ENCODE measurements at regions not wholly inside any gene's neighbourhood (a gene's known extent, or its start where the extent isn't known, plus 50 kb on each side); places are given as distances from the start of the nearest gene placed in this dataset.

DNA sequence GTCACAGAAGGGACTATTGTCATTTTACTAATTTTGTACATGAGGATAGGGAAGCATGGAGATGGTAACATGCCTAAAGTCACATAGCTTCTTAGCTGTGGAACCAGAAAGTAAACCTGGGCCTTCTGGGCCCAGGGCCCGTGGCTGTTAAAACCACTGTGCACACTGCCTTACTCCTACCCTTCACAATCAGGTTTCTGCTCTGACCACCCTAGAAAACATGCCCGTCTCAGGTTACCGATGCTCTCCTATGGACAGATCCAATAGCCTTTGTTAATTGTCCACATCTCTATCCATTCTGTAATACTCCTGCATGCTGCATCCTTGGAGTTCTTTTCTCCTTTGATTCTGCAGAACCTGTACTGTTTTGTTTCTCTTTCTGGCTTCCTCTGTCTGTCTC is 79.0 kb upstream of the TACR1 start:
- DNase-seq (ENCODE audit: low read depth), result no peak

GRCh38 chr2:75277111-75277510 is 77.8 kb upstream of the TACR1 start:
- DNase-seq (ENCODE audit: low read depth), result no peak

DNA sequence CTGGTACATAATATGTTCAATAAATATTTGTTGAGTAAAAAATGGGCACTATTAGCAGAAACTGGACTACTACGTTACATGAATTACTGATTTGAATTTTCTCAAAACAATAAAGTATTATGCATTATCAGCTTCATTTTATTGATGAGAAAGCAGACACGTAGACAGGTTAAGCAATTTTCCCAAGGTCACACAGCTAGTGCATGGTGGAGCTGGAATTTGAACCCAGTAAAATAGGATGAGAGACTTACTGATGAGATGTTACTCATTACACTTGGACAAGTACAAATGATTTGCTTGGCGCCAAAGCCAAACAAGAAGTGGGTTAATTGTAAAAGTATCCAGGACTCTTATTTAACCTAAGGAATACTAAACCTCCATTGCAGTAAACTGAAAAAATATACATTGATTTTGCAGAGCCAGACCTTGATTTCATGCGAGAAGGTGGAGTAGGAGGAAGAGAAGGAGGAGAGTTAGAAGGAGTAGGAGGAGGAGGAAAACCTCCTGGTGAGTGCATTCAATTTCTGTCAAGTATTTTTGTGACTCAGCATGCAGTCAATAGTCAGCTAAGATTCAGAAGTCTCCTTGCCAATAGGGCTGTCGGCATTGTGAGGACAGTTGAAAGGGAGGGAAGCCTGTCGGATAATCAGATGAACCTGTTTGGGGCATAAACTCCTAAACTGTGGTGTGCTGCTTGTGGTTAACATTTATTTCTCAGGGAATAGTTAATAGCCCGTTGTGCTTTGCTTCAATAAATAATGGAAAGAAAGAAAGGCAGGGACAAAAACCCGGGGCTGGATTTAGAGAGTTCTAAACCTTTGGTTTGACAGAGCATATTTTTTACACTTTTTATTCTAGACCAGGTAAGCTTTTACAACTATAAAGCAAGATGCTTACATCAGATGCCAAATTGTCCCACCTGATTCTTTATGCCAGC is 77.0 kb upstream of the TACR1 start:
- DNase-seq (ENCODE audit: low read depth), result no peak

DNA sequence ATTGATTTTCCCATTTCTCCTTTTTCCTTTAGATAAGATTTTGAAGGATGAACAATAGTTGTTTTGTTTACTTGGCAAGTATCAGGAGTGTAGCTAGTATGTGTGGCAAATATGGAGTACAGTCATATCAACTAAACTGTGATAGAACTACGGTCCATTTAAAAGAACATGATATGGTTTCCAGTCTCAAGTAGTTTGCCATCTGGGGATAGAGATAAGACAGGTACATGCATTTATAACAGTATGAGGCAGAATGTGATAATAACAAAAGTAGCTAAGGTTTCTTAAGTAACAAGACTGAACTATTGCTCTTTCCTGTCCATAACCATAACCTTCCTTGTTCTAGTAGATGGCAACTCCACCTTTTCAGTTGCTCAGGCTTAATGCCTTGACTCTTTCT is 75.6 kb upstream of the TACR1 start:
- no peak for DNase-seq (ENCODE audit: low read depth)

GRCh38 chr2:75268112-75268511 is 68.8 kb upstream of the TACR1 start:
- DNase-seq (ENCODE audit: low read depth), result no peak

DNA sequence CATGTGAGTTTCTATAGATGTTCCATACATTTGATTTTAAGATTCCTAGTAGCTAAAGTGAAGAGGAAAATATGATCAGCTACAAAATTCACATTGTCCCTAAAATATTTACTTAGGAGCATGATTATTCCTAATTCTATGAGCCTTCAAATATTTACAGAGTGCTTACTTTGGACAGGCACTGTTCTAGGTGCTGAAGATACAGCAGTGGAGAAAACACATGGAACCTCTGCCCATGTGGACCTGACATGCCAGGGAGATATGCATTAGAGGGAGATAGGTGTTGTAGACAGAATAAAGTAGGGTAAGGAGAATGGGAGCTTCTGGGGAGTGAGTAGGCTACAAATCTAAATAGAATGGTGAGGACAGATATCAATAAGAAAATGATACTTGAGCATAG is 62.6 kb upstream of the TACR1 start:
- no peak for DNase-seq (ENCODE audit: low read depth)

DNA sequence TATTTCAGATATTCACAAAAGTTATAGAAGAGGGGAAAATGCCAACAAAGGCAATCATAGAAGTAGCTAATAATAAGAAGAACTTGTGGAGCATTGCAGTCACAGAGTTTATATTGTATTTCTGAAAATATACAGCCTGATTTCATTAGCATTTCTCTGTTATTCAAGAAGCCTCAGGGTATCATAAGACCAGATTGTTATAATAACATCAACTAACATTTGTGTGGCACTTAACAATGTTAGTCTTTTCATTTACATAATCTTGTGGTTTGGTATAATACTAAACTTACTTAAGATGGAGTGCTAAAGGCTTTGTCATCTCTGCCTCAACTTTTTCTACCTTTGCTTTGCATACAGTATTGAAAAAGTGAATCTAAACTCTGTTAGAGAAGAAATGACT is 61.6 kb upstream of the TACR1 start:
- no peak for DNase-seq (ENCODE audit: low read depth)

DNA sequence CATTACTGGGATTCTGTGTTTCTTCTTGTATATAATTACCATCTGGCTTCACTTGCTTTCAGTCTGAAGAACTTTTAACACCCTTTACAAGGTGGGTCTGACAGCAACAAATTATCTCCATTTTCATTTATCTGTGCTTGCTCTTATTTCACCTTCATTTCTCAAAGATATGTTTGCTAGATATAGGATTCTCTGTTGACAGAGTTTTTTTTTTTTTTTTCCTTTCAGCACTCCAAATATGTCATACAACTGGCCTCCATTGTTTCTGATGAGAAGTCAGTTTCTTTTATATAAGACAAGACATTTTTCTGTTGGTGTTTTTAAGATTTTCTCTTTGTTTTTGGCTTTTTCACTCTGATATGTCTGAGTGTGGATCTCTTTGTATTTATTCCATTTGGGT is 59.3 kb upstream of the TACR1 start:
- no peak for DNase-seq (ENCODE audit: low read depth)

GRCh38 chr2:75256485-75256884 is 57.2 kb upstream of the TACR1 start:
- no peak for DNase-seq (ENCODE audit: low read depth)

- no peak for DNase-seq (ENCODE audit: low read depth)
Measured at GRCh38 chr2:75253526-75253925, 54.2 kb upstream of the TACR1 start.

- no peak for DNase-seq (ENCODE audit: low read depth)
Measured at GRCh38 chr2:75251896-75252295, 52.6 kb upstream of the TACR1 start.

All from non-pigmented ciliary epithelial cell (primary cell).